Tibial nerve (tissue), 4 donors: ENCODE measurements at regions not wholly inside any gene's neighbourhood (a gene's known extent, or its start where the extent isn't known, plus 50 kb on each side); places are given as distances from the start of the nearest gene placed in this dataset.

Experiments used
- DNase-seq, 2 donors: peaks; one replicate each; pipeline ENCODE4 v3.0.0-alpha.2; 2019; ENCODE audit warnings: low spot score in 2 of 2
- H3K27ac ChIP-seq, 4 donors: fragments of 200-600 bp; sonication (generic) in 3 of 4; one replicate each; pipeline ENCODE4 v1.5.1; 2017 to 2019; ENCODE audit warnings: mild to moderate bottlenecking in 1 of 4
- H3K27me3 ChIP-seq, 2 donors: fragments of 200-600 bp; sonication (generic) in 1 of 2; one replicate each; pipeline versions ENCODE4 v1.5.1 to v1.6.0; 2017 to 2019
- H3K36me3 ChIP-seq, 3 donors: fragments of 200-600 bp; sonication (generic); one replicate each; pipeline ENCODE4 v1.5.1; 2018 to 2019
- H3K4me1 ChIP-seq, 4 donors: fragments of 200-600 bp; sonication (generic) in 3 of 4; one replicate each; pipeline ENCODE4 v1.5.1; 2017 to 2019
- H3K4me3 ChIP-seq, 4 donors: fragments of 200-600 bp; sonication (generic) in 3 of 4; one replicate each; pipeline ENCODE4 v1.5.1; 2017 to 2019; ENCODE audit warnings: mild to moderate bottlenecking in 1 of 4, moderate library complexity in 1 of 4
- H3K9me3 ChIP-seq, 4 donors: fragments of 200-600 bp; sonication (generic) in 3 of 4; one replicate each; pipeline ENCODE4 v1.5.1; 2017 to 2019
- EP300 ChIP-seq, 2 donors: sonication (generic); formaldehyde crosslinking; IDR thresholded peaks; one replicate each; pipeline ENCODE4 v1.6.1; 2017; ENCODE audit warnings: antibody characterized with exemption in 2 of 2, mild to moderate bottlenecking in 1 of 2
- POLR2A ChIP-seq, 2 donors: fragments of 450-650 bp; IDR thresholded peaks; one replicate each; pipeline ENCODE4 v1.6.1; 2017; ENCODE audit warnings: antibody characterized with exemption in 2 of 2, mild to moderate bottlenecking in 2 of 2, moderate library complexity in 2 of 2
- WGBS, 2 donors: methylation state at CpG; one replicate each; pipeline ENCODE4 v1.1.5; 2018; 5-methylcytosine and 5-hydroxymethylcytosine counted together
- TF ChIP-seq, protein P1 (sequence below), 5 experiments: fragments of 200-600 bp in 3 of 5; fragments of 450-650 bp in 2 of 5; sonication (generic) in 3 of 5; IDR thresholded peaks; one replicate each; pipeline ENCODE4 v1.5.1; 2016 to 2019; ENCODE audit warnings: antibody characterized with exemption in 5 of 5, mild to moderate bottlenecking in 3 of 5, moderate library complexity in 2 of 5

DNA sequence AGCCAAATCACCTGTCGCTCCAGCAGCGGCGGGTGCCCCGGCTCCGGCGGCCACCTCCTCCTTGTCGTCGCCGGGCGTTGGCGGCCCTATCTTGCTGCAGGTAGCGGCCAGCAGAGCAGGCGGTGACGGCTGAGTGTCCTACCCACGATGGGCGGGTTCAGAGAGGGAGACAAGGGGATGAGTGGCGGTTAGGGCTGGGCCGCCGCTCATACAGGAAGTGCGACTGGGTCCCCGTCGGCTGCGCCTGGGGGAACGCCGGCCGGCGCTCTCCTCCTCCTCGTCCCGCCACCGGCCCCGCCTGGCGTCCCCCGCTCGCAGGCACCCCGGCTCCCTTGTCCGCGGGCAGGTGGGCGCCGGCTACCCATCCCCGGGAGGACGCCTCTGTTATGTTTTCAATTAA, 1692.0 kb downstream of the SLITRK5 start:
- 96 to 98% methylated on average over 25 to 40 of the region's 41 CpGs for WGBS, 2 donors
- Histone ChIP-seq H3K4me1 (no peaks in the 10 kb centered on the region), H3K27me3 (no peaks in the 10 kb centered on the region), H3K9me3 (no peaks in the 10 kb centered on the region), H3K36me3 (no peaks in the 10 kb centered on the region), H3K27ac (no peak overlapping the region), H3K4me3 (no peak overlapping the region)
- no peak for DNase-seq
- no peak for TF ChIP-seq EP300 (IDR thresholded peaks at IDR 0.05)
- no peak for TF ChIP-seq POLR2A (IDR thresholded peaks at IDR 0.05)
- TF ChIP-seq, protein P1, sequence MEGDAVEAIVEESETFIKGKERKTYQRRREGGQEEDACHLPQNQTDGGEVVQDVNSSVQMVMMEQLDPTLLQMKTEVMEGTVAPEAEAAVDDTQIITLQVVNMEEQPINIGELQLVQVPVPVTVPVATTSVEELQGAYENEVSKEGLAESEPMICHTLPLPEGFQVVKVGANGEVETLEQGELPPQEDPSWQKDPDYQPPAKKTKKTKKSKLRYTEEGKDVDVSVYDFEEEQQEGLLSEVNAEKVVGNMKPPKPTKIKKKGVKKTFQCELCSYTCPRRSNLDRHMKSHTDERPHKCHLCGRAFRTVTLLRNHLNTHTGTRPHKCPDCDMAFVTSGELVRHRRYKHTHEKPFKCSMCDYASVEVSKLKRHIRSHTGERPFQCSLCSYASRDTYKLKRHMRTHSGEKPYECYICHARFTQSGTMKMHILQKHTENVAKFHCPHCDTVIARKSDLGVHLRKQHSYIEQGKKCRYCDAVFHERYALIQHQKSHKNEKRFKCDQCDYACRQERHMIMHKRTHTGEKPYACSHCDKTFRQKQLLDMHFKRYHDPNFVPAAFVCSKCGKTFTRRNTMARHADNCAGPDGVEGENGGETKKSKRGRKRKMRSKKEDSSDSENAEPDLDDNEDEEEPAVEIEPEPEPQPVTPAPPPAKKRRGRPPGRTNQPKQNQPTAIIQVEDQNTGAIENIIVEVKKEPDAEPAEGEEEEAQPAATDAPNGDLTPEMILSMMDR (IDR thresholded peaks at IDR 0.05) = no peak

- Histone ChIP-seq H3K27ac (no peak overlapping the region), H3K36me3 (no peaks in the 10 kb centered on the region)
- 89 to 90% methylated on average over 3 of the region's 3 CpGs for WGBS, 2 donors
These were observed 1701.0 kb downstream of the SLITRK5 start for GRCh38 chr13:89372193-89372592.

DNA sequence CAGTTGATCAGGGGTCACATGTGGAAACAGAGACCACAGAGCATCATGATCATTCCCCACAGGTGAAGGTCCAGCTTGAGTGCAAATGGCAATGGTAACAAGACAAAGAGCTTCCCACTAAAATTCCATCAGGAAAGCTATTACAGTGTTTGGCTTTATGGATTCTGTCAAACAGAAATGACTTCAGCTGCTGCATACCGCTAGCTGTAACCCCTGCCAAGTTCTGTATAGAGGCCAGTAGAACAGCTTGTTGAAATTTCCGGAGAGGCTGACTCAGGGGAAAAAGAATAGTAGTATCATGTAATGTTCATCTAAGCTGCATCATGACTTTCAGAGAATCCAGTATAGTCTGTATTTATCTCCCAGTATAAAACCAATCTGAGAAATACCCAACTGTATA, 1704.7 kb downstream of the SLITRK5 start:
- H3K4me3 ChIP-seq = no peak overlapping the region
- no peak overlapping the region for H3K27ac ChIP-seq
- TF ChIP-seq, protein P1 (IDR thresholded peaks at IDR 0.05) = no peak
- no peak for TF ChIP-seq POLR2A (IDR thresholded peaks at IDR 0.05)
- no peak for TF ChIP-seq EP300 (IDR thresholded peaks at IDR 0.05)
- H3K4me1 ChIP-seq = peaks cover 0 to 3% (median 0%) of the 10 kb centered on the region in 4 donors
- H3K27me3 ChIP-seq = no peaks in the 10 kb centered on the region
- WGBS, 2 donors = 18 to 32% methylated on average over 2 of the region's 2 CpGs
- H3K36me3 ChIP-seq = no peaks in the 10 kb centered on the region
- no peaks in the 10 kb centered on the region for H3K9me3 ChIP-seq
- no peak for DNase-seq

More at GRCh38 chr13:89372193-89372592, 1701.0 kb downstream of the SLITRK5 start:
- Histone ChIP-seq H3K9me3 (no peaks in the 10 kb centered on the region), H3K4me3 (no peak overlapping the region), H3K27me3 (peaks cover 0 to 2% of the 10 kb centered on the region in 2 donors), H3K4me1 (peaks cover 0 to 3% (median 0%) of the 10 kb centered on the region in 4 donors)
- TF ChIP-seq, protein P1 (IDR thresholded peaks at IDR 0.05) = no peak
- TF ChIP-seq EP300 (IDR thresholded peaks at IDR 0.05) (no peak), POLR2A (IDR thresholded peaks at IDR 0.05) (no peak)
- DNase-seq = no peak

GRCh38 chr13:89380101-89380500, 1708.9 kb downstream of the SLITRK5 start:
- TF ChIP-seq EP300 (IDR thresholded peaks at IDR 0.05) = no peak
- 87 to 94% methylated on average over 3 of the region's 3 CpGs for WGBS, 2 donors
- no peak overlapping the region for H3K4me3 ChIP-seq
- no peaks in the 10 kb centered on the region for H3K36me3 ChIP-seq
- no peaks in the 10 kb centered on the region for H3K27me3 ChIP-seq
- no peak for DNase-seq
- peaks cover 0 to 3% (median 0%) of the 10 kb centered on the region in 4 donors for H3K4me1 ChIP-seq
- H3K9me3 ChIP-seq = no peaks in the 10 kb centered on the region
- no peak overlapping the region for H3K27ac ChIP-seq

GRCh38 chr13:89382981-89383380, 1711.8 kb downstream of the SLITRK5 start:
- DNase-seq = no peak
- WGBS, 2 donors = 92 to 95% methylated on average over 3 of the region's 3 CpGs
- H3K36me3 ChIP-seq = no peaks in the 10 kb centered on the region
- no peaks in the 10 kb centered on the region for H3K27me3 ChIP-seq
- H3K4me3 ChIP-seq = no peak overlapping the region
- H3K4me1 ChIP-seq = no peaks in the 10 kb centered on the region
- H3K27ac ChIP-seq = no peak overlapping the region
- TF ChIP-seq EP300 (IDR thresholded peaks at IDR 0.05) = no peak
- TF ChIP-seq, protein P1 (IDR thresholded peaks at IDR 0.05) = no peak
- no peak for TF ChIP-seq POLR2A (IDR thresholded peaks at IDR 0.05)
- H3K9me3 ChIP-seq = no peaks in the 10 kb centered on the region

DNA sequence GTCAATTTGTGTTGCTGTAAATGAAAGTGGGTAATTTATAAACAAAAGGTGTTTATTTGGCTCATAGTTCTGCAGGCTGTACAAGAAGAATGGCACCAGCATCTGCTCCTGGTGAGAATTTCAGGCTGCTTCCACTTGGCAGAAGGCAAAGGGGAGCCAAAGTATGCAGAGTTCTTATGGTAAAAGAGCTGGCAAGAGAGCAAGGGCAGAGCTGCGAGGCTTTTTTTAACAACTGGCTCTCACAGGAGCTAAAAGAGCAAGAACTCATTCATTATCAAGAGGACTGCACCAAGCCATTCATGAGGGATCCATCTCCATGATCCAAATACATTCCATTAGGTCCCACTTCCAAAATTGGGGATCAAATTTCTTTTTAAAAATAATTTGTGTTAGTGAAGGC, 1712.7 kb downstream of the SLITRK5 start:
- H3K9me3 ChIP-seq = no peaks in the 10 kb centered on the region
- DNase-seq = no peak
- H3K27ac ChIP-seq = no peak overlapping the region
- WGBS, 2 donors = 70 to 94% methylated on average over 1 of the region's 1 CpG
- no peaks in the 10 kb centered on the region for H3K36me3 ChIP-seq
- H3K4me3 ChIP-seq = no peak overlapping the region
- H3K4me1 ChIP-seq = no peaks in the 10 kb centered on the region
- TF ChIP-seq, protein P1 (IDR thresholded peaks at IDR 0.05) = no peak
- TF ChIP-seq EP300 (IDR thresholded peaks at IDR 0.05) (no peak), POLR2A (IDR thresholded peaks at IDR 0.05) (no peak)
- H3K27me3 ChIP-seq = no peaks in the 10 kb centered on the region
